Mesothelial cell of epicardium (in vitro differentiated cells): ENCODE measurements at regions not wholly inside any gene's neighbourhood (a gene's known extent, or its start where the extent isn't known, plus 50 kb on each side); places are given as distances from the start of the nearest gene placed in this dataset.
"Not testable (repeated sequence)": the region's sequence is repeated elsewhere in the genome, so short reads cannot be mapped to it uniquely, and the experiment has no call there.

Experiments used
- DNase-seq, 2 experiments: peaks; one replicate each; pipeline ENCODE4 v3.0.0; 2021; ENCODE audit warnings: low spot score in 2 of 2; ENCODE audit not compliant: unreplicated experiment in 2 of 2
- H3K27ac Mint-ChIP-seq: 2 replicates; pipeline ENCODE4 v1.8.0; 2021; ENCODE audit warnings: mixed read lengths
- H3K27me3 Mint-ChIP-seq: 2 replicates; pipeline ENCODE4 v1.8.0; 2021; ENCODE audit warnings: low read depth, mixed read lengths
- H3K36me3 Mint-ChIP-seq: 2 replicates; pipeline ENCODE4 v1.8.0; 2021; ENCODE audit warnings: mixed read lengths
- H3K4me1 Mint-ChIP-seq: 2 replicates; pipeline ENCODE4 v1.8.0; 2021; ENCODE audit warnings: mixed read lengths
- H3K4me3 Mint-ChIP-seq: 2 replicates; pipeline ENCODE4 v1.8.0; 2021; ENCODE audit warnings: mild to moderate bottlenecking, moderate library complexity, mixed read lengths
- H3K9me3 Mint-ChIP-seq: 2 replicates; pipeline ENCODE4 v1.8.0; 2021; ENCODE audit warnings: mixed read lengths
- CTCF ChIP-seq: fragments of 200-600 bp; sonication (generic); IDR thresholded peaks from one replicate; pipeline ENCODE4 v1.5.0; 2021; ENCODE audit warnings: antibody characterized with exemption; ENCODE audit not compliant: unreplicated experiment

- Mint-ChIP-seq H3K36me3 (peaks cover 1% of the 10 kb centered on the region), H3K4me1 (no peaks in the 10 kb centered on the region), H3K9me3 (peaks cover 30% of the 10 kb centered on the region), H3K27me3 (no peaks in the 10 kb centered on the region), H3K4me3 (no peak overlapping the region), H3K27ac (no peak overlapping the region)
- DNase-seq, result no peak
- no peak for TF ChIP-seq CTCF
Observed at GRCh38 chr4:159416996-159417395, 314.1 kb downstream of the RAPGEF2 start.

- peaks cover 30% of the 10 kb centered on the region for H3K9me3 Mint-ChIP-seq
- no peak overlapping the region for H3K27ac Mint-ChIP-seq
- no peaks in the 10 kb centered on the region for H3K27me3 Mint-ChIP-seq
- TF ChIP-seq CTCF, result no peak
- no peaks in the 10 kb centered on the region for H3K4me1 Mint-ChIP-seq
- peaks cover 1% of the 10 kb centered on the region for H3K36me3 Mint-ChIP-seq
- no peak for DNase-seq
- H3K4me3 Mint-ChIP-seq, result no peak overlapping the region
Observed at GRCh38 chr4:159420162-159421057, 317.5 kb downstream of the RAPGEF2 start.

GRCh38 chr4:159421058-159421419 is 318.2 kb downstream of the RAPGEF2 start:
- H3K27ac Mint-ChIP-seq, H3K27me3 Mint-ChIP-seq, H3K4me1 Mint-ChIP-seq, H3K36me3 Mint-ChIP-seq, DNase-seq, H3K4me3 Mint-ChIP-seq: not testable (repeated sequence)
- peaks cover 25% of the 10 kb centered on the region for H3K9me3 Mint-ChIP-seq

GRCh38 chr4:159422019-159422418 is 319.1 kb downstream of the RAPGEF2 start:
- no peak overlapping the region for H3K27ac Mint-ChIP-seq
- peaks cover 1% of the 10 kb centered on the region for H3K36me3 Mint-ChIP-seq
- no peak for TF ChIP-seq CTCF
- no peaks in the 10 kb centered on the region for H3K4me1 Mint-ChIP-seq
- H3K4me3 Mint-ChIP-seq, result no peak overlapping the region
- H3K27me3 Mint-ChIP-seq, result no peaks in the 10 kb centered on the region
- H3K9me3 Mint-ChIP-seq, result peaks cover 25% of the 10 kb centered on the region
- no peak for DNase-seq

GRCh38 chr4:159422626-159423025 is 319.7 kb downstream of the RAPGEF2 start:
- TF ChIP-seq CTCF, result no peak
- DNase-seq, result no peak
- peaks cover 21% of the 10 kb centered on the region for H3K9me3 Mint-ChIP-seq
- no peak overlapping the region for H3K4me3 Mint-ChIP-seq
- no peaks in the 10 kb centered on the region for H3K27me3 Mint-ChIP-seq
- H3K27ac Mint-ChIP-seq, result no peak overlapping the region
- no peaks in the 10 kb centered on the region for H3K4me1 Mint-ChIP-seq
- H3K36me3 Mint-ChIP-seq, result peaks cover 1% of the 10 kb centered on the region

- H3K36me3 Mint-ChIP-seq, result no peaks in the 10 kb centered on the region
- TF ChIP-seq CTCF, result no peak
- no peak overlapping the region for H3K27ac Mint-ChIP-seq
- H3K4me1 Mint-ChIP-seq, result no peaks in the 10 kb centered on the region
- H3K9me3 Mint-ChIP-seq, result no peaks in the 10 kb centered on the region
- no peaks in the 10 kb centered on the region for H3K27me3 Mint-ChIP-seq
- DNase-seq, result no peak
- H3K4me3 Mint-ChIP-seq, result no peak overlapping the region
Observed at GRCh38 chr4:159425737-159426305, 322.9 kb downstream of the RAPGEF2 start.
